HCT116 (cell line): ENCODE measurements at regions not wholly inside any gene's neighbourhood (a gene's known extent, or its start where the extent isn't known, plus 50 kb on each side); places are given as distances from the start of the nearest gene placed in this dataset.

ENCODE experiments used
- ATAC-seq: fragments of 200-7000 bp; cut with Tn5 transposase; 2 replicates; pipeline ENCODE4 v1.9.1; 2020; ENCODE audit warnings: mild to moderate bottlenecking, moderate library complexity
- BruUV-seq: library from RNA; stranded (reverse); fragments of 400-500 nt; replicated peaks from 2 replicates; lab custom pipeline; 2021; lab: Mats Ljungman, UMichigan
- CTCF ChIA-PET: fragments of 300-600 bp; sonication (Branson Sonifier 250); formaldehyde crosslinking; loops from one replicate; lab custom pipeline; 2021; ENCODE audit warnings: antibody characterized with exemption; lab: Charles Lee
- POLR2A ChIA-PET: fragments of 300-600, 350-600 bp; sonication (Branson Sonifier 250); formaldehyde crosslinking; loops from one replicate; lab custom pipeline; 2021; ENCODE audit warnings: antibody characterized with exemption; lab: Charles Lee
- RAD21 ChIA-PET, 2 experiments: fragments of 300-600 bp; sonication (Branson Sonifier 250); formaldehyde crosslinking; loops; one replicate each; lab custom pipeline; 2023; ENCODE audit warnings: low total read pairs in 2 of 2; ENCODE audit not compliant: uncharacterized antibody in 2 of 2, unreplicated experiment in 2 of 2, low non-redundant PET in 1 of 2; lab: Charles Lee
- DNase-seq: peaks from one replicate; pipeline ENCODE4 v3.0.0-alpha.2; 2010; ENCODE audit warnings: low read depth, low spot score
- H2AFZ ChIP-seq: fragments of 200-600 bp; shearing (Covaris generic), sonication (generic); 2 replicates; pipeline ENCODE4 v1.6.1; 2017; ENCODE audit warnings: low read depth, mixed run types, mixed read lengths, antibody characterized with exemption, low read length; ENCODE audit not compliant: poor library complexity, severe bottlenecking
- H3K27ac ChIP-seq: 2 replicates; pipeline ENCODE4 v1.5.1; 2012; ENCODE audit warnings: low read depth, low read length
- H3K27me3 ChIP-seq: fragments of 200-600 bp; sonication (generic); 2 replicates; pipeline ENCODE4 v1.6.1; 2016; ENCODE audit warnings: mixed run types, low read length, mixed read lengths; ENCODE audit not compliant: insufficient read depth
- H3K36me3 ChIP-seq, 2 experiments: fragments of 200-500 bp in 1 of 2; fragments of 200-600 bp in 1 of 2; sonication (Bioruptor generic) in 1 of 2; sonication (generic) in 1 of 2; 2 replicates each; pipeline versions ENCODE4 v1.5.1 to v1.6.1; 2014 to 2016; ENCODE audit warnings: low read length in 2 of 2, inconsistent platforms in 1 of 2, mixed read lengths in 1 of 2, mixed run types in 1 of 2; ENCODE audit not compliant: insufficient read depth in 2 of 2, control insufficient read depth in 1 of 2
- H3K4me1 ChIP-seq, 2 experiments: fragments of 200-600 bp in 1 of 2; sonication (generic) in 1 of 2; 2 replicates each; pipeline versions ENCODE4 v1.5.1 to v1.6.1; 2012 to 2017; ENCODE audit warnings: low read length in 2 of 2, inconsistent platforms in 1 of 2, mild to moderate bottlenecking in 1 of 2, mixed read lengths in 1 of 2, mixed run types in 1 of 2, moderate library complexity in 1 of 2; ENCODE audit not compliant: insufficient read depth in 2 of 2, control insufficient read depth in 1 of 2
- H3K4me2 ChIP-seq: fragments of 200-600 bp; sonication (generic); 2 replicates; pipeline ENCODE4 v1.6.1; 2017; ENCODE audit warnings: mixed run types, low read length, mixed read lengths
- H3K4me3 ChIP-seq, 2 experiments: fragments of 200-600 bp in 1 of 2; sonication (generic) in 1 of 2; replicated peaks in 1 of 2; 2 replicates each; pipeline ENCODE4 v1.5.1; 2011 to 2016; ENCODE audit warnings: low read length in 2 of 2, control low read depth in 1 of 2, low read depth in 1 of 2, mild to moderate bottlenecking in 1 of 2, mixed read lengths in 1 of 2, mixed run types in 1 of 2
- H3K79me2 ChIP-seq: fragments of 200-600 bp; sonication (generic); 2 replicates; pipeline ENCODE4 v1.6.1; 2017; ENCODE audit warnings: mild to moderate bottlenecking, mixed run types, low read length, moderate library complexity, mixed read lengths; ENCODE audit not compliant: insufficient read depth
- H3K9ac ChIP-seq: fragments of 200-600 bp; sonication (generic); 2 replicates; pipeline ENCODE4 v1.6.1; 2016; ENCODE audit warnings: low read length, mixed read lengths
- H3K9me2 ChIP-seq: fragments of 200-600 bp; sonication (generic), shearing (Covaris generic); 2 replicates; pipeline ENCODE4 v1.6.1; 2017; ENCODE audit warnings: mixed run types, mild to moderate bottlenecking, moderate library complexity; ENCODE audit not compliant: insufficient read depth
- H3K9me3 ChIP-seq, 2 experiments: fragments of 200-500 bp in 1 of 2; fragments of 200-600 bp in 1 of 2; sonication (Bioruptor generic) in 1 of 2; sonication (generic) in 1 of 2; 2 replicates each; pipeline ENCODE4 v1.6.1; 2014 to 2017; ENCODE audit warnings: low read length in 2 of 2, mixed read lengths in 2 of 2, inconsistent platforms in 1 of 2, low read depth in 1 of 2, mild to moderate bottlenecking in 1 of 2, mixed run types in 1 of 2, moderate library complexity in 1 of 2; ENCODE audit not compliant: control insufficient read depth in 1 of 2, insufficient read depth in 1 of 2
- H4K20me1 ChIP-seq: fragments of 200-600 bp; sonication (generic), shearing (Covaris generic); 2 replicates; pipeline ENCODE4 v1.6.1; 2017; ENCODE audit warnings: mixed run types, mild to moderate bottlenecking, moderate library complexity; ENCODE audit not compliant: insufficient read depth
- ATF3 ChIP-seq: IDR thresholded peaks from 2 replicates; pipeline ENCODE4 v1.6.1; 2012
- CBX3 ChIP-seq: IDR thresholded peaks from 2 replicates; pipeline ENCODE4 v1.6.1; 2012; ENCODE audit warnings: low read depth
- CEBPB ChIP-seq: IDR thresholded peaks from 2 replicates; pipeline ENCODE4 v1.6.1; 2012; ENCODE audit warnings: low read depth
- EGR1 ChIP-seq: IDR thresholded peaks from 2 replicates; pipeline ENCODE4 v1.6.1; 2012; ENCODE audit warnings: low read depth
- ELF1 ChIP-seq: IDR thresholded peaks from 2 replicates; pipeline ENCODE4 v1.6.1; 2012; ENCODE audit warnings: low read depth, borderline replicate concordance
- EZH2 ChIP-seq: fragments of 200-600 bp; sonication (generic); IDR thresholded peaks from 2 replicates; pipeline ENCODE4 v1.6.1; 2017; ENCODE audit warnings: antibody characterized with exemption, mixed run types
- FOSL1 ChIP-seq: IDR thresholded peaks from 2 replicates; pipeline ENCODE4 v1.6.1; 2012; ENCODE audit warnings: low read depth
- MAX ChIP-seq: IDR thresholded peaks from 2 replicates; pipeline ENCODE4 v1.6.1; 2012
- POLR2A ChIP-seq: IDR thresholded peaks from 2 replicates; pipeline ENCODE4 v1.7.0; 2011; ENCODE audit warnings: borderline replicate concordance; ENCODE audit not compliant: insufficient read depth, insufficient read length; ENCODE audit errors: extremely low read depth
- SIN3A ChIP-seq: IDR thresholded peaks from 2 replicates; pipeline ENCODE4 v1.6.1; 2012; ENCODE audit warnings: low read depth
- SP1 ChIP-seq: IDR thresholded peaks from 2 replicates; pipeline ENCODE4 v1.6.1; 2012; ENCODE audit warnings: low read depth
- YY1 ChIP-seq: IDR thresholded peaks from 2 replicates; pipeline ENCODE4 v1.6.1; 2011; ENCODE audit warnings: low read length, low read depth, moderate library complexity, mild to moderate bottlenecking; ENCODE audit not compliant: insufficient replicate concordance; ENCODE audit errors: extremely low read depth
- ZNF274 ChIP-seq: fragments of 200-500 bp; sonication (Bioruptor generic); IDR thresholded peaks from 2 replicates; pipeline ENCODE4 v1.6.1; 2014; ENCODE audit warnings: mild to moderate bottlenecking, low read depth, low read length, inconsistent platforms
- intact Hi-C: fragments of 100-400 bp; cut with micrococcal nuclease; formaldehyde crosslinking; loops from 2 replicates; pipeline ENCODE4 v1.10.0; 2022

- TF ChIP-seq MAX (no peak), SIN3A (no peak), EGR1 (no peak)
Measured at GRCh38 chrX:125627676-125628075, 308.0 kb downstream of the TEX13C start (continued).

- Histone ChIP-seq H3K27ac (no peak overlapping the region), H2AFZ (no peak overlapping the region), H4K20me1 (no peaks in the 10 kb centered on the region), H3K4me2 (no peak overlapping the region), H3K79me2 (no peaks in the 10 kb centered on the region), H3K4me3 (no peak overlapping the region), H3K9ac (no peak overlapping the region), H3K36me3 (no peaks in the 10 kb centered on the region), H3K4me1 (no peaks in the 10 kb centered on the region), H3K9me3 (no peaks in the 10 kb centered on the region), H3K27me3 (no peaks in the 10 kb centered on the region), H3K9me2 (no peaks in the 10 kb centered on the region)
- TF ChIP-seq FOSL1 (no peak), POLR2A (no peak), EZH2 (no peak), YY1 (no peak), ZNF274 (no peak), MAX (no peak), ATF3 (no peak), CBX3 (no peak), ELF1 (no peak), CEBPB (no peak), SP1 (no peak), SIN3A (no peak)
- ChIA-PET RAD21 (no interaction called here), POLR2A (no interaction called here), CTCF (no interaction called here)
- ATAC-seq (no peak), DNase-seq (no peak)
- no TSS peak for BruUV-seq
- intact Hi-C loops = no loop called here
Measured at GRCh38 chrX:125628435-125628834, 308.8 kb downstream of the TEX13C start.
